ENCODE measurements at regions not wholly inside any gene's neighbourhood (a gene's known extent, or its start where the extent isn't known, plus 50 kb on each side); places are given as distances from the start of the nearest gene placed in this dataset.

GRCh38 chr7:106729720-106730385 lies 68.9 kb upstream of the CCDC71L start:
- Histone ChIP-seq H3K4me2 (ENCODE audit: insufficient read depth, insufficient read length, low read length) (no peak overlapping the region), H2AK5ac (ENCODE audit: insufficient read length, low read length) (no peak overlapping the region), H3K79me2 (ENCODE audit: insufficient read depth, low read length) (no peaks in the 10 kb centered on the region), H3K23me2 (ENCODE audit: insufficient read length, low read depth, low read length, poor library complexity, severe bottlenecking) (no peaks in the 10 kb centered on the region), H4K5ac (ENCODE audit: insufficient read length, low read depth, low read length) (no peak overlapping the region), H3K9ac (ENCODE audit: extremely low read depth, insufficient read length, low read length) (no peak overlapping the region), H4K20me1 (ENCODE audit: control insufficient read depth, insufficient read depth, insufficient read length) (no peaks in the 10 kb centered on the region), H2BK12ac (ENCODE audit: insufficient read length, low read depth, low read length) (no peak overlapping the region), H3K14ac (ENCODE audit: insufficient read depth, low read length) (no peak overlapping the region), H3K18ac (ENCODE audit: insufficient read length, low read depth, low read length) (no peak overlapping the region), H2BK120ac (ENCODE audit: low read depth, low read length, poor library complexity, severe bottlenecking) (no peak overlapping the region), H2AFZ (ENCODE audit: low read length) (no peak overlapping the region), H3T11ph (ENCODE audit: low read length) (no peak overlapping the region), H3K23ac (ENCODE audit: insufficient read length, low read depth, low read length) (no peak overlapping the region), H3K4ac (ENCODE audit: low read depth, low read length) (no peak overlapping the region), H3K27ac (ENCODE audit: insufficient read length, low read depth, low read length) (no peak overlapping the region), H3K56ac (ENCODE audit: insufficient read length, low read depth, low read length) (no peak overlapping the region), H3K27me3 (ENCODE audit: insufficient read depth, low read length) (no peaks in the 10 kb centered on the region), H2BK5ac (ENCODE audit: insufficient read length, low read length) (no peak overlapping the region), H3K4me1 (ENCODE audit: insufficient read depth, low read length) (no peaks in the 10 kb centered on the region), H4K91ac (ENCODE audit: insufficient read length, low read depth, low read length) (no peak overlapping the region), H2BK15ac (ENCODE audit: low read depth, low read length) (no peak overlapping the region), H4K8ac (replicated peaks; ENCODE audit: insufficient read length, low read depth, low read length) (no peak overlapping the region), H3K9me3 (ENCODE audit: control insufficient read depth, low read depth, low read length) (no peaks in the 10 kb centered on the region), H3K79me1 (ENCODE audit: insufficient read depth, low read depth, low read length, poor library complexity, severe bottlenecking) (no peaks in the 10 kb centered on the region), H2BK20ac (ENCODE audit: low read depth, low read length, poor library complexity, severe bottlenecking) (no peak overlapping the region)
- WGBS (ENCODE audit: extremely low coverage, insufficient read length, low lambda C conversion rate): 100% methylated on average over 1 of the region's 2 CpGs
- H3K36me3 Mint-ChIP-seq (ENCODE audit: insufficient read depth in 1 of 3, low read depth in 3 of 3): no peaks in the 10 kb centered on the region
- H3K4me3 Mint-ChIP-seq: no peak overlapping the region
- H3K9me3 Mint-ChIP-seq: peaks cover 0 to 3% of the 10 kb centered on the region in 2 experiments; a peak in 2 of 5 replicates
- no peak for TF ChIP-seq CTCF (conservative IDR thresholded peaks at IDR 0.05)
- H3K27me3 Mint-ChIP-seq (ENCODE audit: low read depth): peaks cover 5% of the 10 kb centered on the region
- no peak for DNase-seq
- H3K4me1 Mint-ChIP-seq: no peaks in the 10 kb centered on the region
- H3K27ac Mint-ChIP-seq: no peak overlapping the region
